Kidney (tissue), 13 donors: ENCODE measurements at regions not wholly inside any gene's neighbourhood (a gene's known extent, or its start where the extent isn't known, plus 50 kb on each side); places are given as distances from the start of the nearest gene placed in this dataset.
A peak's percentile ranks its signal among the peaks of the same experiment; 100 is the strongest.

Source experiments
- DNase-seq, 5 donors: peaks; one replicate each; pipeline ENCODE4 v3.0.0-alpha.2; 2013 to 2020
- FAIRE-seq: peaks from 2 replicates; lab custom pipeline; 2012; peaks lifted over from hg19 to GRCh38; lab: Jason Lieb, UNC
- H3K27ac ChIP-seq, 2 donors: one replicate each; pipeline ENCODE4 v1.7.0; 2013; ENCODE audit warnings: low read depth in 2 of 2, low read length in 2 of 2, inconsistent platforms in 1 of 2
- H3K27me3 ChIP-seq: one replicate; pipeline ENCODE4 v1.7.1; 2013; ENCODE audit warnings: low read length, inconsistent platforms; ENCODE audit not compliant: control insufficient read depth, insufficient read depth
- H3K36me3 ChIP-seq, 3 donors: one replicate each; pipeline versions ENCODE4 v1.7.0 to v1.7.1; 2013; ENCODE audit warnings: low read length in 3 of 3, control low read depth in 1 of 3, inconsistent platforms in 1 of 3; ENCODE audit not compliant: insufficient read depth in 3 of 3, control insufficient read depth in 2 of 3
- H3K4me1 ChIP-seq, 3 donors: one replicate each; pipeline versions ENCODE4 v1.7.0 to v1.7.1; 2013; ENCODE audit warnings: low read length in 3 of 3, inconsistent platforms in 1 of 3, low read depth in 1 of 3; ENCODE audit not compliant: control insufficient read depth in 2 of 3, insufficient read depth in 2 of 3
- H3K4me3 ChIP-seq, 3 donors: one replicate each; pipeline versions ENCODE4 v1.7.0 to v1.8.1; 2013; ENCODE audit warnings: low read length in 3 of 3, control low read depth in 1 of 3, inconsistent platforms in 1 of 3
- H3K9ac ChIP-seq, 3 donors: one replicate each; pipeline versions ENCODE4 v1.7.0 to v1.7.1; 2013; ENCODE audit warnings: low read length in 3 of 3, control low read depth in 1 of 3, inconsistent platforms in 1 of 3
- H3K9me3 ChIP-seq, 3 donors: one replicate each; pipeline versions ENCODE4 v1.7.0 to v1.7.1; 2013; ENCODE audit warnings: low read length in 3 of 3, control low read depth in 1 of 3, inconsistent platforms in 1 of 3; ENCODE audit not compliant: control insufficient read depth in 2 of 3, insufficient read depth in 1 of 3
- CTCF ChIP-seq: IDR thresholded peaks from 3 replicates; pipeline ENCODE4 v1.5.1; 2012; ENCODE audit warnings: mild to moderate bottlenecking, moderate library complexity, borderline replicate concordance; ENCODE audit not compliant: insufficient read depth; ENCODE audit errors: extremely low read depth
- intact Hi-C: fragments of 100-400 bp; cut with DNase I; formaldehyde crosslinking; loops from one replicate; pipeline ENCODE4 v1.11.1; 2022
- donor health status: control.
- donor health status: control.
- donor health status: control.
- donor health status: control.
- donor health status: control.
- donor health status: DM: yes; HTN: yes; CAD: no.
- donor health status: Normal renal cell carcinoma (clear cell type).

- H3K27me3 ChIP-seq = no peaks in the 10 kb centered on the region
- FAIRE-seq (no peak), DNase-seq (no peak)
- no peak overlapping the region for H3K9ac ChIP-seq
- intact Hi-C loops = no loop called here
- H3K9me3 ChIP-seq = no peaks in the 10 kb centered on the region
- no peak overlapping the region for H3K4me3 ChIP-seq
- H3K27ac ChIP-seq = no peak overlapping the region
- no peaks in the 10 kb centered on the region for H3K36me3 ChIP-seq
- TF ChIP-seq CTCF = no peak
- H3K4me1 ChIP-seq = no peaks in the 10 kb centered on the region
These were observed 720.0 kb upstream of the API5 start for GRCh38 chr11:42591841-42592240.

- Histone ChIP-seq H3K4me3 (no peak overlapping the region), H3K4me1 (no peaks in the 10 kb centered on the region), H3K9ac (no peak overlapping the region), H3K27ac (no peak overlapping the region), H3K36me3 (no peaks in the 10 kb centered on the region), H3K9me3 (no peaks in the 10 kb centered on the region), H3K27me3 (no peaks in the 10 kb centered on the region)
- intact Hi-C loops = no loop called here
- FAIRE-seq (no peak), DNase-seq (no peak)
- TF ChIP-seq CTCF = no peak
These were observed 718.4 kb upstream of the API5 start for GRCh38 chr11:42593441-42593840.

- no peaks in the 10 kb centered on the region for H3K36me3 ChIP-seq
- no peak for TF ChIP-seq CTCF
- intact Hi-C loops = no loop called here
These were observed 715.9 kb upstream of the API5 start for GRCh38 chr11:42595876-42596275.

GRCh38 chr11:42596576-42597145 lies 715.1 kb upstream of the API5 start:
- FAIRE-seq (no peak), DNase-seq (peak in 1 of 5 donors; percentile 34)
- no peaks in the 10 kb centered on the region for H3K27me3 ChIP-seq
- no peaks in the 10 kb centered on the region for H3K4me1 ChIP-seq
- intact Hi-C loops = no loop called here
- no peaks in the 10 kb centered on the region for H3K9me3 ChIP-seq
- TF ChIP-seq CTCF = no peak
- H3K4me3 ChIP-seq = no peak overlapping the region
- H3K9ac ChIP-seq = no peak overlapping the region
- no peaks in the 10 kb centered on the region for H3K36me3 ChIP-seq
- no peak overlapping the region for H3K27ac ChIP-seq

More at GRCh38 chr11:42595876-42596275, 715.9 kb upstream of the API5 start:
- Histone ChIP-seq H3K4me3 (no peak overlapping the region), H3K9ac (no peak overlapping the region), H3K27me3 (no peaks in the 10 kb centered on the region), H3K4me1 (no peaks in the 10 kb centered on the region), H3K27ac (no peak overlapping the region), H3K9me3 (no peaks in the 10 kb centered on the region)
- FAIRE-seq (no peak), DNase-seq (no peak)
